BLaER1 (cell line): ENCODE measurements at regions not wholly inside any gene's neighbourhood (a gene's known extent, or its start where the extent isn't known, plus 50 kb on each side); places are given as distances from the start of the nearest gene placed in this dataset.
"Not testable (repeated sequence)": the region's sequence is repeated elsewhere in the genome, so short reads cannot be mapped to it uniquely, and the experiment has no call there.

Source experiments
- H3K27ac ChIP-seq: shearing (Covaris generic); formaldehyde crosslinking; 2 replicates; pipeline ENCODE4 v1.8.1; 2022
- H3K27me3 ChIP-seq: shearing (Covaris generic); formaldehyde crosslinking; 2 replicates; pipeline ENCODE4 v1.8.1; 2022
- H3K36me3 ChIP-seq: shearing (Covaris generic); formaldehyde crosslinking; 2 replicates; pipeline ENCODE4 v1.8.1; 2022
- H3K4me1 ChIP-seq: shearing (Covaris generic); formaldehyde crosslinking; 2 replicates; pipeline ENCODE4 v1.8.1; 2022
- H3K4me2 ChIP-seq: shearing (Covaris generic); formaldehyde crosslinking; 2 replicates; pipeline ENCODE4 v1.8.1; 2022
- H3K4me3 ChIP-seq: shearing (Covaris generic); formaldehyde crosslinking; 2 replicates; pipeline ENCODE4 v1.8.1; 2022
- H3K9ac ChIP-seq: shearing (Covaris generic); formaldehyde crosslinking; 2 replicates; pipeline ENCODE4 v1.8.1; 2022
- H3K9me3 ChIP-seq: shearing (Covaris generic); formaldehyde crosslinking; 2 replicates; pipeline ENCODE4 v1.8.1; 2022
- H4K20me1 ChIP-seq: shearing (Covaris generic); formaldehyde crosslinking; 2 replicates; pipeline ENCODE4 v1.8.1; 2022
- Cebpa-rat ChIP-seq: shearing (Covaris generic); IDR thresholded peaks from 2 replicates; pipeline ENCODE4 v1.8.1; 2022

GRCh38 chr6:150775415-150776203, 89.9 kb upstream of the MTHFD1L start:
- H3K4me2 ChIP-seq: no peak overlapping the region
- no peak for TF ChIP-seq Cebpa-rat
- peaks cover 15% of the 10 kb centered on the region for H3K9me3 ChIP-seq
- no peak overlapping the region for H3K9ac ChIP-seq
- H3K36me3 ChIP-seq: no peaks in the 10 kb centered on the region
- no peaks in the 10 kb centered on the region for H4K20me1 ChIP-seq
- no peaks in the 10 kb centered on the region for H3K27me3 ChIP-seq
- no peaks in the 10 kb centered on the region for H3K4me1 ChIP-seq
- no peak overlapping the region for H3K27ac ChIP-seq
- no peak overlapping the region for H3K4me3 ChIP-seq

GRCh38 chr6:150777736-150778135, 87.8 kb upstream of the MTHFD1L start:
- H3K9ac ChIP-seq: no peak overlapping the region
- no peaks in the 10 kb centered on the region for H4K20me1 ChIP-seq
- H3K4me1 ChIP-seq: no peaks in the 10 kb centered on the region
- no peak for TF ChIP-seq Cebpa-rat
- no peak overlapping the region for H3K4me2 ChIP-seq
- H3K9me3 ChIP-seq: peaks cover 15% of the 10 kb centered on the region
- H3K27me3 ChIP-seq: no peaks in the 10 kb centered on the region
- no peak overlapping the region for H3K27ac ChIP-seq
- no peak overlapping the region for H3K4me3 ChIP-seq
- H3K36me3 ChIP-seq: no peaks in the 10 kb centered on the region

- H3K4me3 ChIP-seq: no peak overlapping the region
- peaks cover 3% of the 10 kb centered on the region; the same call in 1 of the 2 replicates for H3K9me3 ChIP-seq
- H4K20me1 ChIP-seq: no peaks in the 10 kb centered on the region
- TF ChIP-seq Cebpa-rat: no peak
- peaks cover 18% of the 10 kb centered on the region for H3K4me1 ChIP-seq
- H3K36me3 ChIP-seq: no peaks in the 10 kb centered on the region
- no peak overlapping the region for H3K4me2 ChIP-seq
- H3K27ac ChIP-seq: no peak overlapping the region
- H3K9ac ChIP-seq: no peak overlapping the region
- no peaks in the 10 kb centered on the region for H3K27me3 ChIP-seq
These were observed 81.7 kb upstream of the MTHFD1L start for GRCh38 chr6:150783813-150784212.

- Histone ChIP-seq H3K9ac (no peak overlapping the region), H3K9me3 (peaks cover 3% of the 10 kb centered on the region; the same call in 1 of the 2 replicates), H3K27ac (no peak overlapping the region), H3K27me3 (no peaks in the 10 kb centered on the region), H4K20me1 (no peaks in the 10 kb centered on the region), H3K36me3 (no peaks in the 10 kb centered on the region), H3K4me2 (peak overlapping the region; percentile 48), H3K4me3 (no peak overlapping the region), H3K4me1 (peaks cover 18% of the 10 kb centered on the region)
- TF ChIP-seq Cebpa-rat: no peak
These were observed 78.1 kb upstream of the MTHFD1L start for GRCh38 chr6:150787429-150787828.

GRCh38 chr6:150788089-150788488, 77.4 kb upstream of the MTHFD1L start:
- Histone ChIP-seq H3K4me3 (no peak overlapping the region), H3K9ac (no peak overlapping the region)
- TF ChIP-seq Cebpa-rat: no peak

GRCh38 chr6:150789906-150790305, 75.6 kb upstream of the MTHFD1L start:
- H3K9me3 ChIP-seq, H3K9ac ChIP-seq, H3K36me3 ChIP-seq, H3K27ac ChIP-seq, H3K4me3 ChIP-seq, H3K4me2 ChIP-seq, H3K27me3 ChIP-seq, H4K20me1 ChIP-seq: not testable (repeated sequence)
- peaks cover 18% of the 10 kb centered on the region for H3K4me1 ChIP-seq

More at GRCh38 chr6:150788089-150788488, 77.4 kb upstream of the MTHFD1L start:
- H3K4me1 ChIP-seq: peaks cover 18% of the 10 kb centered on the region
- H3K9me3 ChIP-seq: peaks cover 3% of the 10 kb centered on the region; the same call in 1 of the 2 replicates
- no peaks in the 10 kb centered on the region for H3K36me3 ChIP-seq
- H3K4me2 ChIP-seq: peak overlapping the region; percentile 48; the same call in 1 of the 2 replicates
- H3K27ac ChIP-seq: no peak overlapping the region
- H4K20me1 ChIP-seq: no peaks in the 10 kb centered on the region
- H3K27me3 ChIP-seq: no peaks in the 10 kb centered on the region

- Histone ChIP-seq H3K4me3 (no peak overlapping the region), H3K27me3 (no peaks in the 10 kb centered on the region), H3K27ac (no peak overlapping the region), H3K36me3 (no peaks in the 10 kb centered on the region), H3K9me3 (no peaks in the 10 kb centered on the region), H4K20me1 (no peaks in the 10 kb centered on the region), H3K4me1 (peaks cover 18% of the 10 kb centered on the region), H3K9ac (no peak overlapping the region), H3K4me2 (no peak overlapping the region)
- no peak for TF ChIP-seq Cebpa-rat
These were observed 73.8 kb upstream of the MTHFD1L start for GRCh38 chr6:150791717-150792116.

GRCh38 chr6:150797949-150798348, 67.6 kb upstream of the MTHFD1L start:
- no peak for TF ChIP-seq Cebpa-rat
- no peaks in the 10 kb centered on the region for H4K20me1 ChIP-seq
- no peaks in the 10 kb centered on the region for H3K36me3 ChIP-seq
- H3K9ac ChIP-seq: no peak overlapping the region
- no peak overlapping the region for H3K4me2 ChIP-seq
- H3K27me3 ChIP-seq: no peaks in the 10 kb centered on the region
- H3K9me3 ChIP-seq: no peaks in the 10 kb centered on the region
- no peak overlapping the region for H3K27ac ChIP-seq
- no peak overlapping the region for H3K4me3 ChIP-seq
- no peaks in the 10 kb centered on the region for H3K4me1 ChIP-seq

GRCh38 chr6:150799276-150799805, 66.2 kb upstream of the MTHFD1L start:
- Histone ChIP-seq H3K4me1 (no peaks in the 10 kb centered on the region), H3K9ac (no peak overlapping the region), H4K20me1 (no peaks in the 10 kb centered on the region), H3K4me2 (no peak overlapping the region), H3K27ac (no peak overlapping the region), H3K36me3 (no peaks in the 10 kb centered on the region), H3K4me3 (no peak overlapping the region), H3K9me3 (no peaks in the 10 kb centered on the region), H3K27me3 (no peaks in the 10 kb centered on the region)
- no peak for TF ChIP-seq Cebpa-rat

GRCh38 chr6:150800674-150801314, 64.7 kb upstream of the MTHFD1L start:
- TF ChIP-seq Cebpa-rat: no peak
- Histone ChIP-seq H4K20me1 (no peaks in the 10 kb centered on the region), H3K27me3 (no peaks in the 10 kb centered on the region), H3K4me1 (no peaks in the 10 kb centered on the region), H3K4me3 (no peak overlapping the region), H3K27ac (no peak overlapping the region), H3K36me3 (no peaks in the 10 kb centered on the region), H3K9me3 (no peaks in the 10 kb centered on the region), H3K9ac (no peak overlapping the region), H3K4me2 (no peak overlapping the region)
